PFSK-1 (cell line): ENCODE measurements at regions not wholly inside any gene's neighbourhood (a gene's known extent, or its start where the extent isn't known, plus 50 kb on each side); places are given as distances from the start of the nearest gene placed in this dataset.

Source experiments
- FOXP2 ChIP-seq: optimal IDR thresholded peaks from 2 replicates; pipeline ENCODE3; 2011; ENCODE audit warnings: borderline replicate concordance, control low read depth, inconsistent platforms; ENCODE audit not compliant: insufficient read depth; ENCODE audit errors: extremely low read length, extremely low read depth
- POLR2AphosphoS5 ChIP-seq: IDR thresholded peaks from 2 replicates; pipeline ENCODE4 v1.6.1; 2012; ENCODE audit warnings: low read depth, mild to moderate bottlenecking, control low read depth, low read length, moderate library complexity
- TF ChIP-seq, protein P1 (sequence below), 2 experiments: IDR thresholded peaks; 2 replicates each; pipeline versions ENCODE4 v1.6.1 to v1.8.0; 2011 to 2012; ENCODE audit warnings: low read depth in 2 of 2, low read length in 2 of 2, control low read depth in 1 of 2, inconsistent platforms in 1 of 2, mild to moderate bottlenecking in 1 of 2, moderate library complexity in 1 of 2; ENCODE audit not compliant: insufficient read depth in 1 of 2

GRCh38 chr21:27688773-27689172 lies 721.9 kb upstream of the ADAMTS5 start:
- TF ChIP-seq POLR2AphosphoS5: no peak
- TF ChIP-seq, protein P1, sequence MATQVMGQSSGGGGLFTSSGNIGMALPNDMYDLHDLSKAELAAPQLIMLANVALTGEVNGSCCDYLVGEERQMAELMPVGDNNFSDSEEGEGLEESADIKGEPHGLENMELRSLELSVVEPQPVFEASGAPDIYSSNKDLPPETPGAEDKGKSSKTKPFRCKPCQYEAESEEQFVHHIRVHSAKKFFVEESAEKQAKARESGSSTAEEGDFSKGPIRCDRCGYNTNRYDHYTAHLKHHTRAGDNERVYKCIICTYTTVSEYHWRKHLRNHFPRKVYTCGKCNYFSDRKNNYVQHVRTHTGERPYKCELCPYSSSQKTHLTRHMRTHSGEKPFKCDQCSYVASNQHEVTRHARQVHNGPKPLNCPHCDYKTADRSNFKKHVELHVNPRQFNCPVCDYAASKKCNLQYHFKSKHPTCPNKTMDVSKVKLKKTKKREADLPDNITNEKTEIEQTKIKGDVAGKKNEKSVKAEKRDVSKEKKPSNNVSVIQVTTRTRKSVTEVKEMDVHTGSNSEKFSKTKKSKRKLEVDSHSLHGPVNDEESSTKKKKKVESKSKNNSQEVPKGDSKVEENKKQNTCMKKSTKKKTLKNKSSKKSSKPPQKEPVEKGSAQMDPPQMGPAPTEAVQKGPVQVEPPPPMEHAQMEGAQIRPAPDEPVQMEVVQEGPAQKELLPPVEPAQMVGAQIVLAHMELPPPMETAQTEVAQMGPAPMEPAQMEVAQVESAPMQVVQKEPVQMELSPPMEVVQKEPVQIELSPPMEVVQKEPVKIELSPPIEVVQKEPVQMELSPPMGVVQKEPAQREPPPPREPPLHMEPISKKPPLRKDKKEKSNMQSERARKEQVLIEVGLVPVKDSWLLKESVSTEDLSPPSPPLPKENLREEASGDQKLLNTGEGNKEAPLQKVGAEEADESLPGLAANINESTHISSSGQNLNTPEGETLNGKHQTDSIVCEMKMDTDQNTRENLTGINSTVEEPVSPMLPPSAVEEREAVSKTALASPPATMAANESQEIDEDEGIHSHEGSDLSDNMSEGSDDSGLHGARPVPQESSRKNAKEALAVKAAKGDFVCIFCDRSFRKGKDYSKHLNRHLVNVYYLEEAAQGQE (IDR thresholded peaks at IDR 0.05; ENCODE audit: insufficient read depth in 1 of 2, low read depth in 2 of 2, low read length in 2 of 2): no peak
- TF ChIP-seq FOXP2: no peak
